WTC11 (cell line): ENCODE measurements at regions not wholly inside any gene's neighbourhood (a gene's known extent, or its start where the extent isn't known, plus 50 kb on each side); places are given as distances from the start of the nearest gene placed in this dataset.

ENCODE experiments used
- ATAC-seq: fragments of 200-7000 bp; cut with Tn5 transposase; 2 replicates; pipeline ENCODE4 v1.10.0; 2021; ENCODE audit warnings: mild to moderate bottlenecking, moderate library complexity
- CTCF ChIA-PET: fragments of 300-600 bp; sonication (Branson Sonifier 250); formaldehyde crosslinking; loops from one replicate; lab custom pipeline; 2021; ENCODE audit warnings: antibody characterized with exemption; lab: Charles Lee
- POLR2A ChIA-PET: fragments of 350-600 bp; sonication (Branson Sonifier 250); formaldehyde crosslinking; loops from one replicate; lab custom pipeline; 2021; ENCODE audit warnings: antibody characterized with exemption; lab: Charles Lee
- DNase-seq: peaks from one replicate; pipeline ENCODE4 v3.0.0; 2021; ENCODE audit warnings: low spot score
- H3K27ac Mint-ChIP-seq: 2 replicates; pipeline ENCODE4 v1.8.0; 2021; ENCODE audit warnings: mixed read lengths
- H3K27me3 Mint-ChIP-seq: 2 replicates; pipeline ENCODE4 v1.8.0; 2021; ENCODE audit warnings: low read depth, mild to moderate bottlenecking, moderate library complexity, mixed read lengths
- H3K36me3 Mint-ChIP-seq: 2 replicates; pipeline ENCODE4 v1.8.0; 2021; ENCODE audit warnings: mixed read lengths
- H3K4me1 Mint-ChIP-seq: 2 replicates; pipeline ENCODE4 v1.8.0; 2022; ENCODE audit warnings: mixed read lengths
- H3K4me3 Mint-ChIP-seq: 2 replicates; pipeline ENCODE4 v1.8.0; 2021; ENCODE audit warnings: mild to moderate bottlenecking, moderate library complexity, mixed read lengths
- H3K9me3 Mint-ChIP-seq: 2 replicates; pipeline ENCODE4 v1.8.0; 2021; ENCODE audit warnings: mixed read lengths
- AFF4 ChIP-seq: sonication (generic); formaldehyde crosslinking; IDR thresholded peaks from 2 replicates; pipeline ENCODE4 v1.8.1; 2023; ENCODE audit warnings: mild to moderate bottlenecking, missing genetic modification reagents, borderline replicate concordance
- ATF1 ChIP-seq: sonication (generic); formaldehyde crosslinking; IDR thresholded peaks from 2 replicates; pipeline ENCODE4 v1.8.1; 2023; ENCODE audit warnings: mild to moderate bottlenecking, moderate library complexity, missing genetic modification reagents
- ATF6 ChIP-seq: sonication (generic); formaldehyde crosslinking; IDR thresholded peaks from 2 replicates; pipeline ENCODE4 v1.8.1; 2023; ENCODE audit warnings: mild to moderate bottlenecking, missing genetic modification reagents
- E2F4 ChIP-seq: sonication (generic); formaldehyde crosslinking; IDR thresholded peaks from 2 replicates; pipeline ENCODE4 v1.8.1; 2022; ENCODE audit warnings: low read depth, mild to moderate bottlenecking, moderate library complexity, missing genetic modification reagents, borderline replicate concordance
- ESRRA ChIP-seq: sonication (generic); formaldehyde crosslinking; IDR thresholded peaks from 2 replicates; pipeline ENCODE4 v1.8.1; 2022; ENCODE audit warnings: mild to moderate bottlenecking, missing genetic modification reagents, borderline replicate concordance
- FOXJ3 ChIP-seq: sonication (generic); formaldehyde crosslinking; IDR thresholded peaks from 2 replicates; pipeline ENCODE4 v1.9.0; 2021; ENCODE audit warnings: missing genetic modification reagents, mild to moderate bottlenecking, borderline replicate concordance
- NFE2L1 ChIP-seq: sonication (generic); formaldehyde crosslinking; IDR thresholded peaks from 2 replicates; pipeline ENCODE4 v1.8.1; 2023; ENCODE audit warnings: missing genetic modification reagents
- NFYB ChIP-seq: sonication (generic); formaldehyde crosslinking; conservative IDR thresholded peaks from 2 replicates; pipeline ENCODE4 v1.8.0; 2022; ENCODE audit warnings: low read depth, missing genetic modification reagents
- PRRX2 ChIP-seq: fragments of 250-450 bp; sonication (Bioruptor Pico); IDR thresholded peaks from 2 replicates; pipeline ENCODE4 v1.8.0; 2021; ENCODE audit warnings: mild to moderate bottlenecking
- SP1 ChIP-seq: sonication (generic); formaldehyde crosslinking; conservative IDR thresholded peaks from 2 replicates; pipeline ENCODE4 v1.8.1; 2022; ENCODE audit warnings: missing genetic modification reagents
- TF ChIP-seq, protein P1 (sequence below): sonication (generic); formaldehyde crosslinking; IDR thresholded peaks from 2 replicates; pipeline ENCODE4 v1.8.1; 2023; ENCODE audit warnings: mild to moderate bottlenecking, missing genetic modification reagents, moderate library complexity
- TF ChIP-seq, protein P2 (sequence below): sonication (generic); formaldehyde crosslinking; IDR thresholded peaks from 2 replicates; pipeline ENCODE4 v1.8.1; 2022; ENCODE audit warnings: low read depth, missing genetic modification reagents, borderline replicate concordance

DNA sequence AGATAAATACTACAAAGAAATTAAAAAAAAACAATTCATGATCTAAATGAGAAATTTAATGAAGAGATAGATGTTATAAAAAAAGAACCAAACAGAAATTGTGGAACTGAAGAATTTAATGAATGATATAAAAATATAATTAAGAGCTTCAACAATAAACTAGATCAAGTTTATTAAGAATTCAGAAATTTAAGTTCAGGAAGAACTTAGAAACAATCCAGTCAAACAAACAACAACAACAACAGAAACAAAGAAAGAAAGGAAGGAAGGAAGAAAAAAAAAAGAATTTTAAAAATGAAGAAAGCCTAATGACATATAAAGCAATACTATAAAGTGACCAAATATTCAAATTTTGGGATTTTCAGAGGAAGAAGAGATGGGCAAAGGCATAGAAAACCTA lies 157.3 kb upstream of the FOXN2 start:
- DNase-seq (no peak), ATAC-seq (no peak)
- Mint-ChIP-seq H3K4me1 (no peaks in the 10 kb centered on the region), H3K4me3 (no peak overlapping the region), H3K36me3 (peaks cover 11% of the 10 kb centered on the region; the same call in 1 of the 2 replicates), H3K9me3 (peaks cover 36% of the 10 kb centered on the region), H3K27ac (no peak overlapping the region), H3K27me3 (no peaks in the 10 kb centered on the region; the same call in 1 of the 2 replicates)
- ChIA-PET POLR2A (no interaction called here), CTCF (no interaction called here)
- TF ChIP-seq ATF6 (CRISPR knock-in tag) (no peak), ATF1 (CRISPR knock-in tag) (no peak), AFF4 (CRISPR knock-in tag) (no peak)
- TF ChIP-seq, protein P1, sequence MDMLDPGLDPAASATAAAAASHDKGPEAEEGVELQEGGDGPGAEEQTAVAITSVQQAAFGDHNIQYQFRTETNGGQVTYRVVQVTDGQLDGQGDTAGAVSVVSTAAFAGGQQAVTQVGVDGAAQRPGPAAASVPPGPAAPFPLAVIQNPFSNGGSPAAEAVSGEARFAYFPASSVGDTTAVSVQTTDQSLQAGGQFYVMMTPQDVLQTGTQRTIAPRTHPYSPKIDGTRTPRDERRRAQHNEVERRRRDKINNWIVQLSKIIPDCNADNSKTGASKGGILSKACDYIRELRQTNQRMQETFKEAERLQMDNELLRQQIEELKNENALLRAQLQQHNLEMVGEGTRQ (CRISPR knock-in tag), result no peak
- TF ChIP-seq, protein P2, sequence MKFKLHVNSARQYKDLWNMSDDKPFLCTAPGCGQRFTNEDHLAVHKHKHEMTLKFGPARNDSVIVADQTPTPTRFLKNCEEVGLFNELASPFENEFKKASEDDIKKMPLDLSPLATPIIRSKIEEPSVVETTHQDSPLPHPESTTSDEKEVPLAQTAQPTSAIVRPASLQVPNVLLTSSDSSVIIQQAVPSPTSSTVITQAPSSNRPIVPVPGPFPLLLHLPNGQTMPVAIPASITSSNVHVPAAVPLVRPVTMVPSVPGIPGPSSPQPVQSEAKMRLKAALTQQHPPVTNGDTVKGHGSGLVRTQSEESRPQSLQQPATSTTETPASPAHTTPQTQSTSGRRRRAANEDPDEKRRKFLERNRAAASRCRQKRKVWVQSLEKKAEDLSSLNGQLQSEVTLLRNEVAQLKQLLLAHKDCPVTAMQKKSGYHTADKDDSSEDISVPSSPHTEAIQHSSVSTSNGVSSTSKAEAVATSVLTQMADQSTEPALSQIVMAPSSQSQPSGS (CRISPR knock-in tag), result no peak

GRCh38 chr2:48161628-48162027 lies 152.9 kb upstream of the FOXN2 start:
- H3K27ac Mint-ChIP-seq, result no peak overlapping the region
- no peak for TF ChIP-seq SP1
- TF ChIP-seq ATF1 (CRISPR knock-in tag), result no peak
- no peak for DNase-seq

GRCh38 chr2:48162742-48163141 lies 151.7 kb upstream of the FOXN2 start:
- Mint-ChIP-seq H3K36me3 (peaks cover 22% of the 10 kb centered on the region), H3K9me3 (peaks cover 38% of the 10 kb centered on the region)
- CTCF ChIA-PET, result no interaction called here
- TF ChIP-seq FOXJ3 (CRISPR knock-in tag) (no peak), PRRX2 (CRISPR knock-in tag) (no peak), NFYB (CRISPR knock-in tag) (no peak), E2F4 (no peak), NFE2L1 (CRISPR knock-in tag) (no peak), ESRRA (CRISPR knock-in tag) (no peak)
- TF ChIP-seq, all 79 proteins: peak for 0
- no peak for ATAC-seq
- H3K4me3 Mint-ChIP-seq, result no peak overlapping the region
- no peak for DNase-seq
- POLR2A ChIA-PET, result no interaction called here
- no peak overlapping the region for H3K27ac Mint-ChIP-seq
- H3K27me3 Mint-ChIP-seq, result no peaks in the 10 kb centered on the region
- peaks cover 6% of the 10 kb centered on the region for H3K4me1 Mint-ChIP-seq

More at GRCh38 chr2:48161628-48162027, 152.9 kb upstream of the FOXN2 start:
- Mint-ChIP-seq H3K27me3 (no peaks in the 10 kb centered on the region; the same call in 1 of the 2 replicates), H3K9me3 (peaks cover 36% of the 10 kb centered on the region), H3K4me1 (peaks cover 6% of the 10 kb centered on the region), H3K36me3 (peaks cover 19% of the 10 kb centered on the region), H3K4me3 (no peak overlapping the region)
- no peak for ATAC-seq
- ChIA-PET POLR2A (no interaction called here), CTCF (no interaction called here)
